Ishikawa (cell line): ENCODE measurements at regions not wholly inside any gene's neighbourhood (a gene's known extent, or its start where the extent isn't known, plus 50 kb on each side); places are given as distances from the start of the nearest gene placed in this dataset.

ENCODE experiments used
- CEBPB ChIP-seq: IDR thresholded peaks from 2 replicates; pipeline ENCODE4 v1.6.1; 2012
- EP300 ChIP-seq: IDR thresholded peaks from 2 replicates; pipeline ENCODE4 v1.6.1; 2012; ENCODE audit warnings: borderline replicate concordance
- MAX ChIP-seq: IDR thresholded peaks from 2 replicates; pipeline ENCODE4 v1.6.1; 2012
- RAD21 ChIP-seq: IDR thresholded peaks from 2 replicates; pipeline ENCODE4 v1.6.1; 2012; ENCODE audit warnings: low read depth
- TAF1 ChIP-seq: IDR thresholded peaks from 2 replicates; pipeline ENCODE4 v1.6.1; 2012; ENCODE audit warnings: low read depth, mild to moderate bottlenecking
- TEAD4 ChIP-seq: IDR thresholded peaks from 2 replicates; pipeline ENCODE4 v1.6.1; 2012
- TF ChIP-seq, protein P1 (sequence below): IDR thresholded peaks from 2 replicates; pipeline ENCODE4 v1.6.1; 2012; ENCODE audit warnings: low read depth, mild to moderate bottlenecking

- no peak for TF ChIP-seq EP300
- TF ChIP-seq MAX, result no peak
- TF ChIP-seq TEAD4, result no peak
- TF ChIP-seq, protein P1, sequence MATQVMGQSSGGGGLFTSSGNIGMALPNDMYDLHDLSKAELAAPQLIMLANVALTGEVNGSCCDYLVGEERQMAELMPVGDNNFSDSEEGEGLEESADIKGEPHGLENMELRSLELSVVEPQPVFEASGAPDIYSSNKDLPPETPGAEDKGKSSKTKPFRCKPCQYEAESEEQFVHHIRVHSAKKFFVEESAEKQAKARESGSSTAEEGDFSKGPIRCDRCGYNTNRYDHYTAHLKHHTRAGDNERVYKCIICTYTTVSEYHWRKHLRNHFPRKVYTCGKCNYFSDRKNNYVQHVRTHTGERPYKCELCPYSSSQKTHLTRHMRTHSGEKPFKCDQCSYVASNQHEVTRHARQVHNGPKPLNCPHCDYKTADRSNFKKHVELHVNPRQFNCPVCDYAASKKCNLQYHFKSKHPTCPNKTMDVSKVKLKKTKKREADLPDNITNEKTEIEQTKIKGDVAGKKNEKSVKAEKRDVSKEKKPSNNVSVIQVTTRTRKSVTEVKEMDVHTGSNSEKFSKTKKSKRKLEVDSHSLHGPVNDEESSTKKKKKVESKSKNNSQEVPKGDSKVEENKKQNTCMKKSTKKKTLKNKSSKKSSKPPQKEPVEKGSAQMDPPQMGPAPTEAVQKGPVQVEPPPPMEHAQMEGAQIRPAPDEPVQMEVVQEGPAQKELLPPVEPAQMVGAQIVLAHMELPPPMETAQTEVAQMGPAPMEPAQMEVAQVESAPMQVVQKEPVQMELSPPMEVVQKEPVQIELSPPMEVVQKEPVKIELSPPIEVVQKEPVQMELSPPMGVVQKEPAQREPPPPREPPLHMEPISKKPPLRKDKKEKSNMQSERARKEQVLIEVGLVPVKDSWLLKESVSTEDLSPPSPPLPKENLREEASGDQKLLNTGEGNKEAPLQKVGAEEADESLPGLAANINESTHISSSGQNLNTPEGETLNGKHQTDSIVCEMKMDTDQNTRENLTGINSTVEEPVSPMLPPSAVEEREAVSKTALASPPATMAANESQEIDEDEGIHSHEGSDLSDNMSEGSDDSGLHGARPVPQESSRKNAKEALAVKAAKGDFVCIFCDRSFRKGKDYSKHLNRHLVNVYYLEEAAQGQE, result no peak
- no peak for TF ChIP-seq RAD21
- TF ChIP-seq TAF1, result no peak
- no peak for TF ChIP-seq CEBPB
Observed at GRCh38 chr2:9113262-9113661, 93.3 kb upstream of the ASAP2 start.
